Gastrocnemius medialis (tissue), 4 donors: ENCODE measurements at regions not wholly inside any gene's neighbourhood (a gene's known extent, or its start where the extent isn't known, plus 50 kb on each side); places are given as distances from the start of the nearest gene placed in this dataset.

Source experiments
- ATAC-seq, 2 donors: fragments of 150-250 bp; one replicate each; pipeline ENCODE4 v1.9.1; 2016
- DNase-seq, 2 donors: peaks; one replicate each; pipeline ENCODE4 v3.0.0-alpha.2; 2019
- H3K27ac ChIP-seq, 4 donors: fragments of 200-600 bp; sonication (generic); 1 replicate in 1 of 4; 2 replicates in 3 of 4; pipeline ENCODE4 v1.5.1; 2016 to 2018; ENCODE audit warnings: mild to moderate bottlenecking in 2 of 4, moderate library complexity in 1 of 4
- H3K27me3 ChIP-seq, 3 donors: fragments of 200-600 bp; sonication (generic) in 2 of 3; 1 replicate in 1 of 3; 2 replicates in 2 of 3; pipeline versions ENCODE4 v1.5.1 to v1.6.0; 2016 to 2019; ENCODE audit warnings: mild to moderate bottlenecking in 1 of 3, moderate library complexity in 1 of 3
- H3K36me3 ChIP-seq, 2 donors: fragments of 200-600 bp; sonication (generic) in 1 of 2; one replicate each; pipeline ENCODE4 v1.5.1; 2017 to 2018
- H3K4me1 ChIP-seq, 2 donors: fragments of 200-600 bp; sonication (generic) in 1 of 2; one replicate each; pipeline ENCODE4 v1.5.1; 2016 to 2017; ENCODE audit warnings: mild to moderate bottlenecking in 2 of 2
- H3K4me3 ChIP-seq, 4 donors: fragments of 200-600 bp; sonication (generic) in 3 of 4; 1 replicate in 1 of 4; 2 replicates in 3 of 4; pipeline ENCODE4 v1.5.1; 2016 to 2019; ENCODE audit warnings: mild to moderate bottlenecking in 2 of 4
- H3K9me3 ChIP-seq, 3 donors: fragments of 200-600 bp; sonication (generic) in 2 of 3; 1 replicate in 1 of 3; 2 replicates in 2 of 3; pipeline ENCODE4 v1.5.1; 2016 to 2019
- POLR2A ChIP-seq, 2 donors: fragments of 450-650 bp; IDR thresholded peaks; one replicate each; pipeline ENCODE4 v1.6.1; 2017; ENCODE audit warnings: antibody characterized with exemption in 2 of 2, mild to moderate bottlenecking in 2 of 2, moderate library complexity in 2 of 2
- in situ Hi-C, 4 donors: fragments of 200-750 bp; cut with MboI; loops; one replicate each; pipeline versions ENCODE4 v1.15.0 to v1.8.0; 2017; ENCODE audit warnings: low sequenced_read_pairs in 4 of 4
- intact Hi-C: fragments of 100-400 bp; cut with DNase I; formaldehyde crosslinking; loops from one replicate; pipeline ENCODE4 v1.15.1; 2023; ENCODE audit warnings: low total_unique reads
- TF ChIP-seq, protein P1 (sequence below), 5 experiments: fragments of 450-650 bp in 3 of 5; fragments of 200-600 bp in 2 of 5; sonication (generic) in 2 of 5; IDR thresholded peaks in 4 of 5; conservative IDR thresholded peaks in 1 of 5; 1 replicate in 4 of 5; 2 replicates in 1 of 5; pipeline ENCODE4 v1.5.1; 2016 to 2019; ENCODE audit warnings: antibody characterized with exemption in 5 of 5, mild to moderate bottlenecking in 3 of 5, moderate library complexity in 3 of 5

DNA sequence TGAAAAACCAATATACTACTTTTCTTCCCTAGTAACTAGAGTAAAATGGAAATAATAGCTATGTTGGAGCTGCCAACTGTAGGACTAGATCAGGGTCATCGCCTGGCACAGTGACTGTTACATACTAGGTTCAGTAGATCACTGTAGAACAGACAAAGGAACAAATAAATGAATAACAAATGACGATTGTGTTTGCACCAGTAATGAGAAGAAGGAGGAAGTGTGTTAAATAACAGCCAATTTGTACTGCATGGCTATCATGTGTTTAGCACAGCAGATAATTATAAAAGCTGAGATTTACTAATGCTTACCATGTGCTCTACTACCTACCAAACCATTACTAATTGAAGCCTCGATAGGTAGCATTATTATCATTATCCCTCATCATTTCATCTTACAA lies 85.3 kb upstream of the FXR1 start:
- no peaks in the 10 kb centered on the region for H3K27me3 ChIP-seq
- in situ Hi-C loops (no loop called here), intact Hi-C loops (no loop called here)
- no peaks in the 10 kb centered on the region for H3K36me3 ChIP-seq
- TF ChIP-seq POLR2A (IDR thresholded peaks at IDR 0.05): no peak
- TF ChIP-seq, protein P1, sequence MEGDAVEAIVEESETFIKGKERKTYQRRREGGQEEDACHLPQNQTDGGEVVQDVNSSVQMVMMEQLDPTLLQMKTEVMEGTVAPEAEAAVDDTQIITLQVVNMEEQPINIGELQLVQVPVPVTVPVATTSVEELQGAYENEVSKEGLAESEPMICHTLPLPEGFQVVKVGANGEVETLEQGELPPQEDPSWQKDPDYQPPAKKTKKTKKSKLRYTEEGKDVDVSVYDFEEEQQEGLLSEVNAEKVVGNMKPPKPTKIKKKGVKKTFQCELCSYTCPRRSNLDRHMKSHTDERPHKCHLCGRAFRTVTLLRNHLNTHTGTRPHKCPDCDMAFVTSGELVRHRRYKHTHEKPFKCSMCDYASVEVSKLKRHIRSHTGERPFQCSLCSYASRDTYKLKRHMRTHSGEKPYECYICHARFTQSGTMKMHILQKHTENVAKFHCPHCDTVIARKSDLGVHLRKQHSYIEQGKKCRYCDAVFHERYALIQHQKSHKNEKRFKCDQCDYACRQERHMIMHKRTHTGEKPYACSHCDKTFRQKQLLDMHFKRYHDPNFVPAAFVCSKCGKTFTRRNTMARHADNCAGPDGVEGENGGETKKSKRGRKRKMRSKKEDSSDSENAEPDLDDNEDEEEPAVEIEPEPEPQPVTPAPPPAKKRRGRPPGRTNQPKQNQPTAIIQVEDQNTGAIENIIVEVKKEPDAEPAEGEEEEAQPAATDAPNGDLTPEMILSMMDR (IDR thresholded peaks at IDR 0.05 in 4 of 5, conservative IDR thresholded peaks at IDR 0.05 in 1 of 5): no peak
- DNase-seq (no peak), ATAC-seq (no peak)
- no peaks in the 10 kb centered on the region for H3K4me1 ChIP-seq
- no peak overlapping the region for H3K4me3 ChIP-seq
- H3K9me3 ChIP-seq: no peaks in the 10 kb centered on the region
- H3K27ac ChIP-seq: no peak overlapping the region

DNA sequence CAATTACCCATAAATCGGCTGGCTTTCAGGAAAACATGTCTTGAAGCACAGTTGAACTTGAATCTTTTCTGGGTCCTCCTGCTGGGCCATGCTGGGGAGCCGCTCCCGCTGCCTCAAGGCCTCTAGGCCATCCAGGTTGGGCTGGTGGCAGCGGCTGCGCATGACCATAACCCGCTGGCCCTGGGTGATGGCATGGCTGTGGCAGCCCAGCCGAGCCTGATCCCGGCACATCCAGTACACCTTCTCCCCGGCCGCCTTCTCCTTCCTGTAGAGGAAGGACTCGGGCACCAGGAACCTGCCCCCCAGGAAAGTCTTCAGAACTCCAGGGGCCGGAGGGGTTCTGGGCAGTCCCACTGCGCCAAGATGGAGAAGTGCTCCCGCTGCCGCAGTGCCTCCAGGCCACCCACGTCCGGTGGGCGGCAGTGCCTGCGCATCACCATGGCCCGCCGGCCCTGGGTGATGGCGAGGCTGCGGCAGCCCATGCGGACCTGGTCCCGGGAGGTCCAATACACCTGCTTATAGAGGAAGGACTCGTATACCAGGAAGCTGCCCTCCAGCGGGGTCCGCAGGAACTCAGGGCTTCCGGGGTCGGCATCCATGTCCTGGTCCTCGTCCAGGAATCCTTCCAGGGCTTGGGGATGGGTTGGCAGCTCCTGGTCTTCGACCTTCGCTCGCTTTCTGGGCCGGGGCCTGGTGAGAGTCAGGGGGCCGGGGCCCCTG lies 84.3 kb upstream of the FXR1 start:
- Histone ChIP-seq H3K27me3 (no peaks in the 10 kb centered on the region), H3K36me3 (no peaks in the 10 kb centered on the region), H3K4me3 (no peak overlapping the region), H3K4me1 (peaks cover 0 to 3% of the 10 kb centered on the region in 2 donors), H3K9me3 (no peaks in the 10 kb centered on the region), H3K27ac (no peak overlapping the region)
- in situ Hi-C loops: no loop called here
- intact Hi-C loops: no loop called here
- ATAC-seq: no peak
- no peak for DNase-seq
- TF ChIP-seq, protein P1 (IDR thresholded peaks at IDR 0.05 in 4 of 5, conservative IDR thresholded peaks at IDR 0.05 in 1 of 5): no peak
- TF ChIP-seq POLR2A (IDR thresholded peaks at IDR 0.05): no peak

DNA sequence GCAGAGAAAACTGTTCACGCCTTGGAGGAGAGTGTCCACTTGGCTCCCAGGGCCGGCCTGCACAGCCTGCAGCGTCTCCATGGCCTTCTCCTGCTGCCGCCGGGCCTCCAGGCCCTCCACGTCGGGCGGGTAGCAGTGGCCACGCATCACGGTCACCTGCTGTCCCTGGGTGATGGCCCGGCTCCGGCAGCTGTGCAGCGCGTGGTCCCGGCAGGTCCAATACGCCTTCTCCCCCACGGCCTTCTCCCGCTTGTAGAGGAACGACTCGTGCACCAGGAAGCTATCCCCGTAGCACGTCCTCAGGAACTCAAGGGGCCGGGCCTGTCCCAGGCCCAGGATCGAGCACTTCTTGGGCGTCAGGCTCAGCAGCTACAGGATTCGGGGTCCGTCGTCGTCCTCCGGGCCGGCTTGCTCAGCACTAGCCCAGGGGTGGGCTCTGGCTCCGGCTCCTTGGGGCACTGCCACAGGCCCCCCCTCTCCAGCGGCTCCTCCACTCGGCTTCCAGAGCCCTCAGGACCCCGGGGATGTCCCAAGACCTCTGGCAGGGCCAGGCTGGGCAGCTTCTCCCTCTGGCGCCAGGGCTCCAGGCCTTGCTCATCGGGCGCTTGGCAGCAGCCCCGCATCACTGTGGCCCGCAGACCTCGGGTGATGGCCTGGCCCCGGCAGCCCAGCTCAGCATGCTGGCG lies 83.6 kb upstream of the FXR1 start:
- ATAC-seq: no peak
- H3K4me3 ChIP-seq: no peak overlapping the region

DNA sequence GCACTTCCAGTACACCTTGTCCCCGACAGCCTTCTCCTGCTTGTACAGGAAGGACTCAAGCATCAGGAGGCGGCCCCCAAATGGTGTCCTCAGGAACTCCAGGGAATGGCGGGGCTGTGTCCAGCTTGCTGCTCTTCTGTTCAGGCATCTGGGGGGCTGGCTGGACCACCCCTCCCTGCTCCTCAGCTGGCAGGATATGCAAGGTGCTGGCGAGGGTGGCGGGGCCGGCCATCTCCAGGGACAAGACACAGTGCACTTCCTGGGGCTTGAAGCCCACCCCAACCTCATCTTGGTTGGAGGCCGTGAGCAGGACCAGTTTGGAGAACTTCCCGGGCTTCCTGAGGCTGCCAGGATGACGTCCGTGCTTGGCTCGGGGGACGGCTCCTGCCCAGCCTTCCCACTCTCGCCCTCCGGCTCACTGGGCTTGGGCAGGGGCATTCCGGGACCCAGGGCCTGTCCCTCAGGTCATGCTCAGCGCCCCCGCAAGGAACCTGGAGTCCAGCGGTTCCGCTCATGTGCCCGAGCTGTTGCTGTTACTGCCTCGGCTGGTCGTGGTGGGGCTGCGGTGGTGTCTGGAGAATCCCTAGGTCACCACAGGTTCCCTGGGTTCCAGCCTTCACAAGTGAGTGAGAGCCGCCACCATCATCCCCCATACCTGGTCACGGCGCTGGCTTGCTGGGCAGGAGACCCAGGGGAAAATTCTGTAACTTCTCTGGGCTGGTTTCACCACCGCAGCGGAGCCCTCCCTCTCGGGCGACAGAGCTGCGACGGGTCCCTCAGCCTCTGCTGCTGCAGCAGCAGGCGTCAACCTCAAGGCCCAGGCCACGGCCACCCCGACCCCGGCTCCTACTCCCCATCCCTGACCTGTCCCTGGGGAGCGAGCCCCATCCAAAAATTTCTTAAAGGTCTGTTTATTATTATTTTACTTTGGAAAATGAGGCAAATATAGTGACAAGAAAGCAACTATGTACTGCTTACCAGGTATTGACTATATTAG lies 82.8 kb upstream of the FXR1 start:
- no peak overlapping the region for H3K4me3 ChIP-seq
- ATAC-seq: no peak
- DNase-seq: no peak
- no peaks in the 10 kb centered on the region for H3K27me3 ChIP-seq
- no peak overlapping the region for H3K27ac ChIP-seq
- no peak for TF ChIP-seq POLR2A (IDR thresholded peaks at IDR 0.05)
- TF ChIP-seq, protein P1 (IDR thresholded peaks at IDR 0.05 in 4 of 5, conservative IDR thresholded peaks at IDR 0.05 in 1 of 5): no peak
- no peaks in the 10 kb centered on the region for H3K9me3 ChIP-seq
- intact Hi-C loops: no loop called here
- H3K36me3 ChIP-seq: no peaks in the 10 kb centered on the region
- peaks cover 11 to 13% of the 10 kb centered on the region in 2 donors for H3K4me1 ChIP-seq
- in situ Hi-C loops: no loop called here

More for the DNA sequence above, 83.6 kb upstream of the FXR1 start:
- no peaks in the 10 kb centered on the region for H3K36me3 ChIP-seq
- H3K4me1 ChIP-seq: peaks cover 5 to 10% of the 10 kb centered on the region in 2 donors
- TF ChIP-seq, protein P1 (IDR thresholded peaks at IDR 0.05 in 4 of 5, conservative IDR thresholded peaks at IDR 0.05 in 1 of 5): no peak
- no peak for TF ChIP-seq POLR2A (IDR thresholded peaks at IDR 0.05)
- no peaks in the 10 kb centered on the region for H3K27me3 ChIP-seq
- no peaks in the 10 kb centered on the region for H3K9me3 ChIP-seq
- intact Hi-C loops (no loop called here), in situ Hi-C loops (no loop called here)
- H3K27ac ChIP-seq: no peak overlapping the region
- DNase-seq: no peak
